ENCODE measurements at regions not wholly inside any gene's neighbourhood (a gene's known extent, or its start where the extent isn't known, plus 50 kb on each side); places are given as distances from the start of the nearest gene placed in this dataset.

GRCh38 chr3:16834753-16835152, 50.0 kb upstream of the PLCL2 start:
- Histone ChIP-seq H3K9me3 (replicated peaks; ENCODE audit: control insufficient read depth, insufficient read depth, low read length) (no peaks in the 10 kb centered on the region; the same call in 2 of the 3 replicates), H2AFZ (ENCODE audit: control insufficient read depth, low read depth, low read length) (no peak overlapping the region), H3K27me3 (replicated peaks in 1 of 2; ENCODE audit: control insufficient read depth in 2 of 2, insufficient read depth in 2 of 2, low read length in 1 of 2) (no peaks in the 10 kb centered on the region), H3K36me3 (ENCODE audit: control insufficient read depth in 2 of 2, insufficient read depth in 2 of 2, low read length in 1 of 2) (no peaks in the 10 kb centered on the region), H4K20me1 (ENCODE audit: control insufficient read depth, insufficient read depth) (no peaks in the 10 kb centered on the region), H3K27ac (ENCODE audit: control insufficient read depth, insufficient read depth) (no peak overlapping the region), H3K4me3 (no peak overlapping the region), H3K4me1 (ENCODE audit: control insufficient read depth, insufficient read depth, low read length) (peaks cover 22% of the 10 kb centered on the region), H3K9ac (ENCODE audit: control insufficient read depth, insufficient read depth, low read length) (no peak overlapping the region), H3K4me2 (ENCODE audit: control insufficient read depth, insufficient read depth) (no peak overlapping the region), H3K79me2 (ENCODE audit: control insufficient read depth, insufficient read depth, low read length) (no peaks in the 10 kb centered on the region)
- no peak for FAIRE-seq
- ChIA-PET CTCF (interaction anchor here (0.7 to 2.4 kb wide), 7 partner anchors 12 to 317 kb away, joined by 3 to 7 read pairs (median 5); no protein-coding TSS in a partner anchor), RAD21 (ENCODE audit: unreplicated experiment) (interaction anchor here (0.6 to 1.5 kb wide), 6 partner anchors 9 to 397 kb away, joined by 3 to 5 read pairs (median 3); partner anchors contain the start of gene PLCL2), SMC1A (ENCODE audit: uncharacterized antibody, unreplicated experiment) (interaction anchor here (0.8 to 4.2 kb wide), 11 partner anchors 9 to 397 kb away, joined by 3 to 24 read pairs (median 5); partner anchors contain the start of gene PLCL2), POLR2A (no interaction called here)
- intact Hi-C loops (cut with micrococcal nuclease; ENCODE audit: unreplicated experiment), result no loop called here
- in situ Hi-C loops (cut with MboI), result no loop called here
- no peak for DNase-seq (ENCODE audit: low read depth, low spot score)
- TF ChIP-seq ZBTB4 (CRISPR knock-in tag; IDR thresholded peaks at IDR 0.05) (no peak), EGR1 (IDR thresholded peaks at IDR 0.05; ENCODE audit: borderline replicate concordance in 1 of 2, low read depth in 2 of 2, low read length in 2 of 2) (no peak)
- WGBS (ENCODE audit: insufficient coverage, insufficient replicate concordance, low lambda C conversion rate, missing lambda C conversion rate), result 50% methylated on average over 2 of the region's 2 CpGs
- no TSS peak for BruUV-seq (replicated peaks)
- ATAC-seq, result no peak
